ENCODE measurements at regions not wholly inside any gene's neighbourhood (a gene's known extent, or its start where the extent isn't known, plus 50 kb on each side); places are given as distances from the start of the nearest gene placed in this dataset.

- TF ChIP-seq CTCF (conservative IDR thresholded peaks at IDR 0.05 in 1 of 2, IDR thresholded peaks at IDR 0.05 in 1 of 2; ENCODE audit: extremely low read depth in 1 of 2, insufficient read depth in 1 of 2, low read depth in 1 of 2, low read length in 2 of 2) (no peak), EZH2 (IDR thresholded peaks at IDR 0.05; ENCODE audit: borderline replicate concordance, low read length) (no peak)
Measured at GRCh38 chr11:119783466-119784400, 54.7 kb upstream of the NECTIN1 start.
